ENCODE measurements at regions not wholly inside any gene's neighbourhood (a gene's known extent, or its start where the extent isn't known, plus 50 kb on each side); places are given as distances from the start of the nearest gene placed in this dataset.
"Not testable (repeated sequence)": the region's sequence is repeated elsewhere in the genome, so short reads cannot be mapped to it uniquely, and the experiment has no call there.

DNA sequence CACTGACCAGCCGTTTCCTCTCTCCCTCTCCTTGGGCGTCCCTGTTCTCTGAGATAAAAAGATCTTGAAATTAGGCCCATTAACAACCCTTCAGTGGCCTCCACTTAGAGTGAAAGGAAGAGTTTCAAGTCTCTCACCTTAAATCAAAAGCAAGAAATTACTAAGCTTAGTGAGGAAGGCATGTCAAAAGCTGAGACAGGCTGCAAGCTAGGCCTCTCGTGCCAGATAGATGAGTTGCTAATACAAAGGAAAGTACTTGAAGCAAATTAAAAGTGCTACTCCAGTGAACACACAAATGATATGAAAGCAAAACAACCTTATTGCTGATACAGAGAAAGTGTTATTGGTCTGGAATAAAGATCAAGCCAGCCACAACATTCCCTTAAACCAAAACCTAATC is 331.3 kb upstream of the SEMA6A start:
- no peak for DNase-seq

DNA sequence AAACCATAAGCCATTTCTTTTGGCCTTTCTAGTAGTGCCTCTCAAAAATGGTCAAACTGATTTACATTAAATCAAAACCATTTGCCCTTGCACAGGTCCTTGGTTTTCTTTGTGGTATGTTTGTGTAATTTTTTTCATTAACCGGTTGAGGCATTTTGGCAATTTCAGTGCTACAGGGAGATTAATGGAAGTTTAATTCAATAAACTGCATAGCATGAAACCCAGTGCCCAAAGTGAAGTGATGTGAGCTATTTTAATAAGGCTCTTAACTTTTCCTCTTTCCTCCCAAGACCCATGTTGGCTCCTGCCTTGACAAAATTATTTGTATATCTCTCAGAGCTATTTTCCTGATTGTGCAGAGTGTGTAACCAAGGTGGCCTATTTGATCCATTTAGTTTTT is 326.2 kb upstream of the SEMA6A start:
- DNase-seq: no peak

DNA sequence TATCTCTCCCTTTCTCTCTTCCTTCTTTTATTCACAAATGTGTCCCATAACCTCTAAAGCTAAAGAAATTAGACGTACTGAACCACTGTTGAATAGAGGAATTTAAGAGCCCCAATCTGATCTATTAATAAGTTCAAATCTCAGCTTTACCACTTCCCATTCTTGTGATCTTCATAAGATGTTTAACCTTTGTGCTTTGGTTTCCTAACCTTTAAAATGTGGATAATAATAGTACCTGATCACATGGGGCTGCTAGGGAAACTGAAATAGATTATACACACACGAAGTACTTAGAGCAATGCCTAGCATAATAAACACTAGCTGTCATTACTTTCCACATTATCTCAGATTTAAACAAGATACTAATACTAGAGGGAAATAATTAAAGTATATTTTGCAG is 324.3 kb upstream of the SEMA6A start:
- no peak for DNase-seq

DNA sequence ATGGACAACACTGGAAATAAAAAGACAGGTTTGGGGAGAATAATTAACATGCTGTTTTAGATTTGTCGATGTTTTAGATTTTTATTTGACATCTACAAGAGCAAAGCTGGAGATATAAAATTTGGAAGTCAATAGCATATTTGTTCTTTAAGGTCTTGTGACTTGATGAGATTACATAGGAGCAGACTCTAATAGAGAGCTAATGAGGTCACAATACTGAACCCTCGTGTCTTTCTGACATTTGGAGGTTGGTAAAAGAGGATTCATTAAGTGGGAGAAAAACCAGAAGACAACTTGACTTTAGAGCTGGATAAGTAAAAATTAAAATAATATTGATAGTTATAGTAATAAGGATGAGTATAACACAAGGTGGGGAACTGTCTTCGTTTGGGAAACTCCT is 322.7 kb upstream of the SEMA6A start:
- DNase-seq: no peak

DNA sequence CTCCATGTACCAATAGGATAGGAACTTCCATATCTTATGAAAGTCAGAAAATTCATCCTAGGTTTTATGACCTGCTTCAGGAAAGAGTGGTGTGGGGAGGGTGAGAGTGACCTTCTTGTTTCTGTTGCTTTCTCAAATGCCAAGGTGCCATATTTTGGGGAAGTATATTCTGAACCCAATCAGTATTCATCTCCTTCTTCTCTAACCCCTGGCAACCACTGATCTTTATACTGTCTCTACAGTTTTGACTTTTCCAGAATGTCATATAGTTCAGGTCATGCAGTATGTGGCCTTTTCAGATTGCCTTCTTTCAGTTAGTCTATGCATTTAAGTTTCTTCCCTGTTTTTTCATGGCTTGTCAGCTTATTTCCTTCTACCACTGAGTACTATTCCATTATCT is 321.4 kb upstream of the SEMA6A start:
- DNase-seq: no peak

DNA sequence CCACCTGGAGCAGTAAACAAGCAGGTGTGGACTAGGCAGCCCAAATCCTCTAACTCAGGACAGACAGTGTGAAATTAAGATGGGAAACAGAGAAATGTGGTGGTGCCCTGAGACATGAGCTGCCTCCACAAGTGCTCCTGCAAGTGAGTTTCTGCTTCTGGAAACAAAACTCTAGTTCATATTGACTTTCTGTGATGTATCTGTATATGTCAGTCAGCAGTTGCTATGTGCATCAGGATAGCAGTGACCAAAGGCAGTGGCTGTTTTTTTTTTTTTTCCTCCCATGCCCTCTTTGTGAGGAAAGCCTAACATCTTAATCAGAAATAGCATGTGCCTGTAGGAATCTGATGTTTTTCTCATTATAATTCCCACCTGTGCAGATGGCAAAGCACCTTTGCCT is 318.4 kb upstream of the SEMA6A start:
- no peak for DNase-seq

DNA sequence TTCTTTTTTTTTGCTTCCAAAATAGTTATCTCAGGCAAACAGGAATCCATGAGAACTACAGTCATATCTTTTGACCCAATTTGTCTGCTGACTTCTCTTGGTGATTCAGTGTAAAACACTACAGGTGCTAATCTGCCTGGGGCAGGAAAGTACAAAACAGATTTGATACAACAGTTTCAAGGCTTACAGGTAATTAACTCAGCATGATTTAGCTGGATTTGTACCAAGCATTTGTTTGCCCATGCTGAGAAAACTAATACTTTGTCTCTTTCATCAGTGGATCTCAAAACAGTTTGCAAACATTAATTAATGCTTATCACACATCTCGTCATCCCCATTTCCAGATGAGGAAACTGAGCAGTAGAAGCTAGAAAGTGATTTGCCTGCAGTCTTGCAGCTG is 312.5 kb upstream of the SEMA6A start:
- DNase-seq: no peak

DNA sequence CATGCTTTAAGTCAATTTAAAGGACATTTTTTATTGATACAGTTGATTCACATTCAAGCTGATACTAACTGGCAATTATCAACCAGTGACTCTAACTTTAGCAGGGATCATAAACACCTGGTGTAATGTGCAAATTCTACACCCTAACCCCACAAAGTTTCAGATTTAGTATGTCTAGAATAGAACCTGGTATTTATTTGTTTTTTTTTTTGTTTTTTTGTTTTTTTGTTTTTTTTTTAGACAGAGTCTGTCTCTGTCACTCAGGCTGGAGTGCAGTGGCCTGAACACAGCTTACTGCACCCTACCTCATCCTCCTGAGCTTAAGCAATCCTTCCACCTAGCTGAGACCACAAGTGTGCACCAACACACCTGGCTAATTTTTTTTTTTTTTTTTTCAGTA is 311.2 kb upstream of the SEMA6A start:
- DNase-seq: no peak

DNA sequence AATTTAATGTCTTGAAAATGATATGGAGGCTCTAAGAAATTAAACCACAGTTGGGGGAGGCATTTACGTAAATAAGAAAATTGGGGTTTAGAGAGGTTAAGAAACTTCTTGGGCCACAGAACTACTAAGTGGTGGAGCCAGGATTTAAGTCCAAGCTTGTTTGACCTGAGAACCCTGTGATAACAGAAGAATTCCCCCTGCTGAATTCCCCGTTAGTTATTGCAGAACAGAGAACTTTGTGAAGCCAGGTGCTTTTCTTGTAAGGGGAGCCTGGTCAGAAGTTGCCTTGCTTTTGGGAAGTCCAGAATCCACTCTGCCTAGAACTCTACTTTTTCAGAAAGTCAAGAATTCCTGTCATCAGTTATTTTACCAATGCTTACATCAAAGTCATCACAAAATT is 309.3 kb upstream of the SEMA6A start:
- DNase-seq: no peak

DNA sequence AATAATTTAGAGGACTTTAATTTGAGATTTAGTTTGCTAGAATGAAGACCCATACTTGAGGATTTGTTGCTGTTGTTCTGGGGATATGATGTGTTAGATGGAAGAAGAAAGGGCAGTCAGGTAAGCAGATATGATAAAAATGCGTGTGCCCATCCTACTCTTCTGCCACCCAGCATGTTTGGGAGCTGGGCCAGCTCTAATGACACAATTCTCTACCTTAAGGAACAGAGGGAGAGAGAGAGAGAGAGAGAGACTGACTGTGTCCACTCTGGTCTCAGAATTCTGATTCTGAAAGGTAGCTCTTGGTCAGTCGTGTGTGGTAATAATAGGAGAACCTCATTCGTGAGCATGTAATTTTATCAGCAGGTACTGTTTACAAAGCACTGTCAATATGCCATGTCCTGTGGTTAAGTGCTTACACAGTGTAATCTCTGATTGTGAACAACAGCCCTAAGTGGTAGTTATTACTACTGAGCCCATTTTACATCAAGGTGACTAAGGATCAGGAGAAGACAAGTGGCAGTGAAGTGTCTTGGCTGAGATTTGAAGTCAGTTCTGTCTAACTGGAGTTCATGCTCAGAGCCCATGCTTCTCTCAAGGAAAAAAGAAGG is 307.4 kb upstream of the SEMA6A start:
- DNase-seq: no peak

DNA sequence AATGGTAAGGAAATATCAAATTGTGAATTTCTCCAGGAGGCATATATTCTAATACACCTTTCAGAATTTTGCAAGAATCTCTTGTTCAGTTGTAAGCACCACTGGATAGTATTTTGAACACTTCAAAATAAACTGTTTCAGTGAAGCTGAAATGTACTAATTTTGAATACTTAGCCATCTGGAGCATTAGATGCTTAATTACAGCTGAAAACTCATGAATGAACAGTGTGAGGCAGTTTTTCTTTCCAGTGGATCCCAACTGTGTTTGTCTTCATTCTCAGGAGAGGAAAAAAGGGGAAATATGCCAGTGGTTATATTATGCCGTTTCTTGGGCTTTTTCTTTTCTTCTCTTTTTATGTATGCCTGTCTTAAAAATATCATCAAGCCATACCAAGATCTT is 306.0 kb upstream of the SEMA6A start:
- DNase-seq: no peak

DNA sequence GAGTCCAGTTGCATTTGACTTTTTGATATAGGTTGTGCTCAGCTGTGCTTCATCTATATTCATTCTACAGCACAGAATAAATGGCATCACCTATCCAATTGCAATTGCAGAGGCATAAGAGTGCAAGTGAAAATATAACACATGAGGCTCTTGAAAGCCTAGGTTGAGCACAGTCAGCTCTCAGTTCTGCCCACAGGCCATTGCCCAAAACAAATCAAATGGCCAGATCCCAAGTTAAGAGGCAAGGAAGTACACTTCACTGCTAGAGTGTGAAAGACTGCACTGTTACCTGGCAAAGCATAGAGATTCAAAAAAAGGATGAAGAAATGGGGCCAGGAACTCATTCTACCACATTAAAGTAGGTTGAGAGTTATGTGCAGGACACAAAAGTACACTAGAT is 305.5 kb upstream of the SEMA6A start:
- no peak for DNase-seq

DNA sequence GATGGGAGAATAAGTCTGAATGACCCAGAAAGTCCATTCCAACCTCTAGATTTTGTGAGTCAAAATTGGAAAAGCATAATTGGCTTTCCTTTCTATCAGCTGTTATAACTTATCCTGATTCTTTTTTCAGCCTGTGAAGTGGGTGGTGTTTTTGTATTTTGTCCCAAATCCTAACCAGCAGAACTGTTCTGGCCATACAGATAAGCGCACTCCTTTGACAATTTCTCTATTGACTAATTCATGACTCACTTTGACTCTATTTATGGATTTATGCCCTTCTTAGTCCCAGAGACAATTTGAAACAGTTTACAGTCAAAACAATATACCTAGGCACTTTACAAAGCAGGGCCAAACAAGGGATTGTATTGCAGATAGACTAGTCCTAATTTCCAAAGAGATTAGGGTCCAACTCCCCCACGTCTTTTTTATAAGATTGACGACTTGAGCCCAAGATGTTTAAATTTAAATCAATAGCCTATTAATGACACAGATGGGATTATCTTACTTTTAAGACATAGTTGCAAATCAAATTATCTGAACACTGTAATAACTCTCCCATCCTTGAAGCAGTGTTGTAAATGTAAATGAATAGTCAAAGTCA is 301.7 kb upstream of the SEMA6A start:
- no peak for DNase-seq

DNA sequence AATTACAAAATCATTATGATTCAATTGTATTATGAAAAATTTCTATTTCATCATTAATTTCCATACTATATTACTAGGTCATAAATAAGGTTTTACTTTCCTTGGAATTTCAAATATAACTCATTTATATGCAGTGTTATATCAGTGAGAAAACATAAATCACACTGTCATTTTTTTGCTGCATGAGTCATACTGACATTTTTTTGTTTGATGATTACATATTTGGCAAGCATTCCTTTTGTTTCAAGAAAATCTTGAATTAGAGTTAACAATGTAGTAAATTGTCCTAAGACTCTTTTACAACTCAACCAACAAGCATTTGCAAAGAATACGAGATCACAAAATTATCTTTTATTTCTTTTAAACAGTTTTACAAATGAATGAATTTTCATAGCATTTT is 298.4 kb upstream of the SEMA6A start:
- no peak for DNase-seq

DNA sequence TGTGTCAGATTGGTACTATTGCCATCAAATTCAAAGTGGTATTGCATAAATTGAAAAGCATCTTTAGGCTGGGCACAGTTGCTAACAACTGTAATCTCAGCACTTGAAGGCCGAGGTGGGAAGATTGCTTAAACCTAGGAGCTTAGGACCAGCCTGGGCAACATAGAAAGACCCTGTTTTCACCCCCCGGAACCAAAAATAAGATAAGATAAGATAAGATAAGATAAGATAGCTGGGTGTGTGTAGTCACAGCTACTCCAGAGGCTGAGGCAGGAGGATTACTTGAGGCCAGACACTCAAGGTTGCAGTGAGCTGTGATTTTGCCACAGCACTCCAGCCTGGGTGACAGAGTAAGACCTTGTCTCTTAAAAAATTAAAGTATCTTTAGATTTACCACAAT is 297.9 kb upstream of the SEMA6A start:
- DNase-seq: no peak

DNA sequence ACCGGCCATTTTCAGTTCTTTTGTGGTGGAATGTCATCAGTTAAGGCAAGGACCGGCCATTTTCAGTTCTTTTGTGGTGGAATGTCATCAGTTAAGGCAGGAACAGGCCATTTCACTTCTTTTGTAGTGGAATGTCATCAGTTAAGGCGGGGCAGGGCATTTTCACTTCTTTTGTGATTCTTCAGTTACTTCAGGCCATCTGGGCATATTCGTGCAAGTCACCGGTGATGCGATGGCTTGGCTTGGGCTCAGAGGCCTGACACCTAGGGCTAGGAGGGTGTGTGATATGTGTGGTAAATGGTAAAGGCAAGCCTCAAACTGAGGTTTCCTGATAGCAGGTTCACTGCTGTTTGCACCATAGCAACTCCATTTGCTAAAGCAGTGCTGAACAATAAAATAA is 293.2 kb upstream of the SEMA6A start:
- DNase-seq: not testable (repeated sequence)

DNA sequence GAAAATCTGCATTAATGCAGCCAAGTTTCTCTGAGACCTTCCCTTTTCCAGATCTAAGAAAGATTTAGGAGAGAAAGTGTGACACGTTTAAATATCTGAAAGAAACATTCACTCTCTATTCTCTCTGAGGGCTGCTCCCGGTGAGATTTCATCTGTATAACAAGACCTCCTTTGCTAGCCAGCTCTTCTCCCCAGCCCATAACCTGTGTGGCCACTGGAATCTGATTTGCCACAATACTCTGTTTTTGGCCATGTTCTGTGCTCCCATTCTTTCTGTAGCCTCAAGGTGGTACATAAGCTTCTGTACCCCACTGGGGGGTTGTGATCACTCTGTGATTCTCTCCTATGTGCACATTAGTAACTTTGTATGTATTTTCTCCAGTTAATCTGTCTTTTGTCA is 291.0 kb upstream of the SEMA6A start:
- DNase-seq: no peak

DNA sequence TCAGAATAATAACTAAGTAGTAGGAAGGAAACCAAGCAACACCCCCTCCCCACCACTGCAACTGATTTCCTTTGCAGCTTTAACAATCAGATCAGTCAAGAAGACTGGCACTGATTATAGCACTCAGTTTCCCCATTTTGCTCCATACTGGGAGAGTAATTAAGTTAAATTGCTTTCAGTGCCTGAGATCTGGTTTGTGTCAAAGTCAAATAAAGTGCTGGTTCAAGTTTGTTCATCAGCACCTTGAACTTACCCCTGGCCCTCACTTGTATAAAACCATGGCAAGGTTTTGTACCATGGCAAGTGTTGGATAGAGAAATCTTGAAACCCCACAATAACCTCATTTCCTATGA is 290.2 kb upstream of the SEMA6A start:
- DNase-seq: no peak

DNA sequence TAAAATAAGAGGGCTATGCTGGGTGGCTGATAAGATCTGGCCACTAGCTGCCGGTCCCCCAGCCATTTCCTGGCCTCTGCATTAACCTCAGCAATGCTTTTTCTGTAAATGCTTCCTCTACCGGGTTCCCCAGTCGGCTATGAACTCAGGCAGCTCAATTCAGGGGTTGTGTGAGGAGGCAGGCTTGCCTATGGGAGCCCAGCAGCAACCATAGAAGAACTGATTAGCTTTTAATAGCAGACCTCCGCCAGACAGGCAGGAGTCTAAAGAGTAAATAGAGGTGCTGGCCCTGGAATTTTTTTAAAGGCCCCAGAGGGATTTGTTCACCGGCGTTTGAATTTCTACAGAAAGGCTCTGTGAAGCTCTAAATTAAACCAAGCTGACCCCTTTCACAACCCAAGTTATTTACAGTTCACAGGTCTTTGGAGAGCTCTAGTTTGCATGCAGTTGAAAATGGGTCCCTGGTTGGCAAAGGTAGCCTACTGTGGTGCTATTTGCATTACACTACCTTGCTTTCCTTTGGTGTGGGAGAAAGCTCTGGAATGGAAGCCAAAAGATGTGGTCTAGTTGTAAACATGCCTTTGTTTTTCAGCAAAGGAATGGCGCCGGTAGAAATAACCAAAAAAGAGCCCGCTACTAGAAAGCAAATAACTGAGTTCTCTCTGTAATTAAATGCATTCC is 289.7 kb upstream of the SEMA6A start:
- no peak for DNase-seq

DNA sequence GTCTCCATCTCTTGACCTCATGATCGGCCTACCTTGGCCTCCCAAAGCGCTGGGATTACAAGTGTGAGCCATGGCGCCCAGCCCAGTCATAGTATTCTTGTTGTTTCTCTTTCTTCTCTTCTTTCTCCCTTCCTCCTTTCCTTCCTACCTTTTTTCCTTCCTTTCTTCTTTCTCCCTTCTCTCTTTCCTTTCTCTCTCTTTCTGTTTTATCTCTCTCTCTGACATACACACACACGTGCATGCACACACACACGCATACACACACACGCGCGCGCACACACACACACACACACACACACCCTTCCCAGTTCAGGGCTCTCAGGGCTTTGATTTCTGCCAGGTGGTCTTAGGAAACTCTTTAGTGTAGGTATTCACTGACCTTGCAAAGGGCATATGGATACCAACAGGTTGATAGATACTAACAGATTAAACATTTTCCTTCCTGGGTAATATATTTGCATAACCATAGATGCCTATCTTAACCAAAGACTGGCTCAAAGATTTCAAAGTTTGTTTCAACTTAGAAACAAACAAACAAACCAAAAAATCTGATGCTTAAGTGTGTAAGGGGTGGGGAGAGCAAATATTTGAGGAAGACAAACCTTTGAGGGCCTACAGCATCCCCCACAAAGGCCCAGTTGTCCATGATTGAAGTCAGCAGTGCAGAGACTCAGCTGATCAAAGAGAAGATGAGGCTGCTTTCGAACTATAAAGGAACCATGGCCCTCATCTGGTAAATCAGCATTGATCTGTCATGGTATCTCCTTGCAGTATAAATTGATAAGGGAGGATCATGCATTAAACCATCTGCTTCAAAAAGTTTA is 288.2 kb upstream of the SEMA6A start:
- DNase-seq: no peak

DNA sequence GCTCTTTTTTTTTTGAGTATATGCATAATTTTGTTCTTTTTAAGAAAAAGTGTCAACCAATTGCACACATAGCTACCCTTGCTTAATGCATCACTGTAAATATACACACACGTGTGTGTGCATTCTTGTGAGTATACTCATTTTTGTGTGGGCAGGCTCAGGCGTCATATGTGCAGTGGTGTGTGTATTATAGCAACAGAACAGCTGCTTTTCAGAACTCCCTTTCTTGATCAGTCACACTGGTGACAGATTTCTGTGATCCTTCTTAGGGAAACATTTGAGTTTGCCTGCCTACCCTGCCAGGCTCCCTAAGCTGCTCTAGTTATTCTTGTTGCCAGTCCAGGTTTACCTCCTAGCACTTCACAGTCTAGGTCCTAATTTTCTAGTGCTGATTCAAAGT is 287.0 kb upstream of the SEMA6A start:
- DNase-seq: no peak

DNA sequence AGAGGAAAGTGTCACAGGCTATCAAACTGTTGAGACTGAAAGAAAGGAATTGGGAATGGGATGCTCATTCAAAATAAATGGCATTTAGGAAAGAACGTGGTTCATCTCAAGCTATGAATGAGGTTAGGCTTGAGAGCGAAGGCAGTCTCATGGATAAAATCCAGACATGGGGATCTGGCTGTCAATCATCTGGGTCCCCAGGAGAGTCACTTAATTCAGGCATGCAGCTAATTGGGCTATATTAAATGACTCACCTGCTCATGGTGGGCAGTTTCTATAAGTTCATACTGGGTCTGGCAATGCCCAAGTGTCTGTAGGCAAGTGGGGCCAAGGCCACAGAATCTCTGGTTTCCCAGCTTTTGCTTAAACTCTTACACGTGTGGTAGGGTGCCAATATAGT is 286.5 kb upstream of the SEMA6A start:
- no peak for DNase-seq

DNA sequence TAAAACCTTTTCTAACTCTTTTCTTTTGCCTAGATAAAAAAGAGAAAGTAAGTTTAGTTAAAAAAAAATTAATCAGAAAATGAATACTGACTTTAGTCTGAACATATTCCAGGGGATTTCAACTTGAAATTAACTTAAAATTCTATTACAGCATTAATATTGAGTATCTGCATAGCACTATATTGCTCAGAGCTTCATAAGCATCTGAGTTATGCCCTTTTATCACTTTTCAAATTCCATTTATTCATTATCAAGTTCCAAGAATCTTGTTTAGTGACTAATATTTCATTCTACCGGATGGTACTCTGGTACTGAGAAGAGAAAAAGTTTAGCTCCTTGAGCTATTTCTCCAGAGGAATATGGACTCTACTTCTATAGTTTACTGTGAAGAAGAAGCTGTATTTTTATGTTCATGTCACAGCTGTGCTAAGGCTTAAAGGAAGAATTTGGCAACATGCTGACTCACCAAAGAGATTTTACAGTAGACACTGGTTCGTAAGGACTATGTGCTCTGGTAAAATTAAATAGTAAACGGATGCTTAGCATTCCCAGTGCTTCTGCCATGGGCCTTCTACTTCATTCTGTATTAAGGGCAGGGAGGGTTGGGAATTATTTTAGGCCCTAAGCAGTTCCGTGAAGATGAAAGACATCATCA is 285.2 kb upstream of the SEMA6A start:
- DNase-seq: no peak

Measured in right forelimb (tissue), 1 donor.